Dermis microvascular lymphatic vessel endothelial cell (primary cell): ENCODE measurements at regions not wholly inside any gene's neighbourhood (a gene's known extent, or its start where the extent isn't known, plus 50 kb on each side); places are given as distances from the start of the nearest gene placed in this dataset.

Experiments used
- DNase-seq, 2 donors: peaks; one replicate each; pipeline versions ENCODE4 v3.0.0 to v3.0.0-alpha.2; 2010; ENCODE audit warnings: low read depth in 2 of 2

GRCh38 chr10:131750171-131750895 lies 150.5 kb upstream of the PPP2R2D start:
- no peak for DNase-seq

GRCh38 chr10:131750973-131751826 lies 149.6 kb upstream of the PPP2R2D start:
- DNase-seq = no peak

- no peak for DNase-seq
Measured at GRCh38 chr10:131751827-131752775, 148.7 kb upstream of the PPP2R2D start.

- DNase-seq = no peak
Measured at GRCh38 chr10:131753336-131753735, 147.5 kb upstream of the PPP2R2D start.

GRCh38 chr10:131755200-131755599 lies 145.6 kb upstream of the PPP2R2D start:
- DNase-seq = no peak

GRCh38 chr10:131757285-131758058 lies 143.3 kb upstream of the PPP2R2D start:
- no peak for DNase-seq

GRCh38 chr10:131758062-131758938 lies 142.5 kb upstream of the PPP2R2D start:
- DNase-seq = no peak

- DNase-seq = no peak
Measured at GRCh38 chr10:131758939-131759301, 141.9 kb upstream of the PPP2R2D start.

GRCh38 chr10:131759347-131759746 lies 141.5 kb upstream of the PPP2R2D start:
- DNase-seq = no peak

- no peak for DNase-seq
Measured at GRCh38 chr10:131760416-131761166, 140.2 kb upstream of the PPP2R2D start.

GRCh38 chr10:131762789-131763696 lies 137.8 kb upstream of the PPP2R2D start:
- DNase-seq = no peak

- no peak for DNase-seq
Measured at GRCh38 chr10:131764929-131765328, 135.9 kb upstream of the PPP2R2D start.

- DNase-seq = no peak
Measured at GRCh38 chr10:131766096-131766495, 134.7 kb upstream of the PPP2R2D start.

- DNase-seq = no peak
Measured at GRCh38 chr10:131767716-131768115, 133.1 kb upstream of the PPP2R2D start.

- DNase-seq = no peak
Measured at GRCh38 chr10:131769571-131770410, 131.0 kb upstream of the PPP2R2D start.

GRCh38 chr10:131770946-131771633 lies 129.7 kb upstream of the PPP2R2D start:
- no peak for DNase-seq
